ENCODE measurements at regions not wholly inside any gene's neighbourhood (a gene's known extent, or its start where the extent isn't known, plus 50 kb on each side); places are given as distances from the start of the nearest gene placed in this dataset.

DNA sequence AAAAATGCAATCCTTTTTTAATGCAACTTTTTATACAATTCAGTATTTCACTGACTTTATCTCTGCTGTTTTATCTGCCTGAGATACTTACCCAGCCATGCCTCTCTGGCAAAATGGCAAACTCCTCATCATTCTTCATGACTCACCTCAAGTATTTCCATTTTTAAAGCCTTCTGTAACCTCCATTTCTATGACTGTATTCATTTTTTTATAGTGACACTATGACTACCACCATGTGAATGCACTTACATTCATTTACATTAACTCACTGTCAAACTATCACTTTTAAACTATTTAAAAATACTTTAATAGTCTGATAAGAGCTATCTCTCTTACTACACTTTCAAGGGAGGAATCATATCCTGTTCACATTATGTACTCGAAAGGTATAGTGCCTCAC, 99.4 kb upstream of the SCN7A start:
- TF ChIP-seq, protein P1, sequence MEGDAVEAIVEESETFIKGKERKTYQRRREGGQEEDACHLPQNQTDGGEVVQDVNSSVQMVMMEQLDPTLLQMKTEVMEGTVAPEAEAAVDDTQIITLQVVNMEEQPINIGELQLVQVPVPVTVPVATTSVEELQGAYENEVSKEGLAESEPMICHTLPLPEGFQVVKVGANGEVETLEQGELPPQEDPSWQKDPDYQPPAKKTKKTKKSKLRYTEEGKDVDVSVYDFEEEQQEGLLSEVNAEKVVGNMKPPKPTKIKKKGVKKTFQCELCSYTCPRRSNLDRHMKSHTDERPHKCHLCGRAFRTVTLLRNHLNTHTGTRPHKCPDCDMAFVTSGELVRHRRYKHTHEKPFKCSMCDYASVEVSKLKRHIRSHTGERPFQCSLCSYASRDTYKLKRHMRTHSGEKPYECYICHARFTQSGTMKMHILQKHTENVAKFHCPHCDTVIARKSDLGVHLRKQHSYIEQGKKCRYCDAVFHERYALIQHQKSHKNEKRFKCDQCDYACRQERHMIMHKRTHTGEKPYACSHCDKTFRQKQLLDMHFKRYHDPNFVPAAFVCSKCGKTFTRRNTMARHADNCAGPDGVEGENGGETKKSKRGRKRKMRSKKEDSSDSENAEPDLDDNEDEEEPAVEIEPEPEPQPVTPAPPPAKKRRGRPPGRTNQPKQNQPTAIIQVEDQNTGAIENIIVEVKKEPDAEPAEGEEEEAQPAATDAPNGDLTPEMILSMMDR (IDR thresholded peaks at IDR 0.05) = no peak
- TF ChIP-seq POLR2A (IDR thresholded peaks at IDR 0.05) = no peak
